NCI-H2029 treated with DMSO at 0.1 percent for 48 hours (cell line): ENCODE measurements at regions not wholly inside any gene's neighbourhood (a gene's known extent, or its start where the extent isn't known, plus 50 kb on each side); places are given as distances from the start of the nearest gene placed in this dataset.
"Not testable (repeated sequence)": the region's sequence is repeated elsewhere in the genome, so short reads cannot be mapped to it uniquely, and the experiment has no call there.

ENCODE experiments used
- DNase-seq: peaks from one replicate; lab custom pipeline; 2025; lab: John Stamatoyannopoulos, UW

- DNase-seq, result no peak
These were observed 147.8 kb downstream of the SEM1 start for GRCh38 chr7:96561892-96562291.

- DNase-seq, result no peak
These were observed 151.1 kb downstream of the SEM1 start for GRCh38 chr7:96558530-96558929.

- DNase-seq, result no peak
These were observed 151.6 kb downstream of the SEM1 start for GRCh38 chr7:96558093-96558492.

GRCh38 chr7:96557598-96557997 lies 152.0 kb downstream of the SEM1 start:
- not testable (repeated sequence) for DNase-seq

- peak; percentile 73 for DNase-seq
These were observed 161.0 kb downstream of the SEM1 start for GRCh38 chr7:96548664-96549063.

- DNase-seq, result peak; percentile 73
These were observed 162.3 kb downstream of the SEM1 start for GRCh38 chr7:96547371-96547811.

- no peak for DNase-seq
These were observed 163.2 kb downstream of the SEM1 start for GRCh38 chr7:96546426-96546825.

- DNase-seq, result no peak
These were observed 170.2 kb downstream of the SEM1 start for GRCh38 chr7:96539471-96539870.

GRCh38 chr7:96538632-96539031 lies 171.0 kb downstream of the SEM1 start:
- DNase-seq, result no peak

- no peak for DNase-seq
These were observed 175.4 kb downstream of the SEM1 start for GRCh38 chr7:96534221-96534620.

GRCh38 chr7:96532428-96532935 lies 177.2 kb downstream of the SEM1 start:
- DNase-seq, result peak; percentile 29

- no peak for DNase-seq
These were observed 178.3 kb downstream of the SEM1 start for GRCh38 chr7:96531331-96531730.

- no peak for DNase-seq
These were observed 178.9 kb downstream of the SEM1 start for GRCh38 chr7:96530786-96531185.

GRCh38 chr7:96527133-96527827 lies 182.4 kb downstream of the SEM1 start:
- no peak for DNase-seq

GRCh38 chr7:96526496-96526895 lies 183.2 kb downstream of the SEM1 start:
- no peak for DNase-seq

- DNase-seq, result no peak
These were observed 188.4 kb downstream of the SEM1 start for GRCh38 chr7:96521068-96521894.

GRCh38 chr7:96508371-96508770 lies 186.5 kb upstream of the SLC25A13 start:
- DNase-seq, result peak; percentile 22

- no peak for DNase-seq
These were observed 181.7 kb upstream of the SLC25A13 start for GRCh38 chr7:96503597-96503996.

GRCh38 chr7:96501318-96501717 lies 179.4 kb upstream of the SLC25A13 start:
- no peak for DNase-seq

- DNase-seq, result peak; percentile 93
These were observed 177.6 kb upstream of the SLC25A13 start for GRCh38 chr7:96499532-96499931.

GRCh38 chr7:96497567-96497966 lies 175.7 kb upstream of the SLC25A13 start:
- no peak for DNase-seq

- peak; percentile 97 for DNase-seq
These were observed 173.9 kb upstream of the SLC25A13 start for GRCh38 chr7:96495751-96496216.

GRCh38 chr7:96486681-96487080 lies 164.8 kb upstream of the SLC25A13 start:
- DNase-seq, result no peak
